GM12874 (cell line): ENCODE measurements at regions not wholly inside any gene's neighbourhood (a gene's known extent, or its start where the extent isn't known, plus 50 kb on each side); places are given as distances from the start of the nearest gene placed in this dataset.

Experiments used
- TF ChIP-seq, protein P1 (sequence below): IDR thresholded peaks from 2 replicates; pipeline ENCODE4 v1.5.1; 2011; ENCODE audit warnings: low read depth, mild to moderate bottlenecking, control low read depth, low read length, moderate library complexity; ENCODE audit not compliant: insufficient read depth

DNA sequence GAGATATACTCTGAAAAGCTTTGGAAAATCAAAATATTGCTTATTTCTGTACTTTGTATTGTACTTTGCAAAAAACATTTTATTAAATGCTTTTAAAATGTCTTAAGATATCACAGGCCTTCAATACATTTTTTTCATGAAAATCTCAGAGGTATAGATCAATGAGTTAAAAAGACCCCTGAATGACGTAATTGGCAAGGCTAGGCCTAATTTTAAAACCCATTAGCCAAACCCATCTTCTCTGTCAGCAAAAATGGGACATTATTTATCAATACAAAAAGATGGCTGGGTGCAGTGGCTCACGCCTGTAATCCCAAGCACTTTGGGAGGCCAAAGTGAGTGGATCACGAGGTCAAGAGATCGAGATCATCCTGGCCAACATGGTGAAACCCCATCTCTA is 84.8 kb upstream of the PAK5 start:
- TF ChIP-seq, protein P1, sequence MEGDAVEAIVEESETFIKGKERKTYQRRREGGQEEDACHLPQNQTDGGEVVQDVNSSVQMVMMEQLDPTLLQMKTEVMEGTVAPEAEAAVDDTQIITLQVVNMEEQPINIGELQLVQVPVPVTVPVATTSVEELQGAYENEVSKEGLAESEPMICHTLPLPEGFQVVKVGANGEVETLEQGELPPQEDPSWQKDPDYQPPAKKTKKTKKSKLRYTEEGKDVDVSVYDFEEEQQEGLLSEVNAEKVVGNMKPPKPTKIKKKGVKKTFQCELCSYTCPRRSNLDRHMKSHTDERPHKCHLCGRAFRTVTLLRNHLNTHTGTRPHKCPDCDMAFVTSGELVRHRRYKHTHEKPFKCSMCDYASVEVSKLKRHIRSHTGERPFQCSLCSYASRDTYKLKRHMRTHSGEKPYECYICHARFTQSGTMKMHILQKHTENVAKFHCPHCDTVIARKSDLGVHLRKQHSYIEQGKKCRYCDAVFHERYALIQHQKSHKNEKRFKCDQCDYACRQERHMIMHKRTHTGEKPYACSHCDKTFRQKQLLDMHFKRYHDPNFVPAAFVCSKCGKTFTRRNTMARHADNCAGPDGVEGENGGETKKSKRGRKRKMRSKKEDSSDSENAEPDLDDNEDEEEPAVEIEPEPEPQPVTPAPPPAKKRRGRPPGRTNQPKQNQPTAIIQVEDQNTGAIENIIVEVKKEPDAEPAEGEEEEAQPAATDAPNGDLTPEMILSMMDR: no peak

DNA sequence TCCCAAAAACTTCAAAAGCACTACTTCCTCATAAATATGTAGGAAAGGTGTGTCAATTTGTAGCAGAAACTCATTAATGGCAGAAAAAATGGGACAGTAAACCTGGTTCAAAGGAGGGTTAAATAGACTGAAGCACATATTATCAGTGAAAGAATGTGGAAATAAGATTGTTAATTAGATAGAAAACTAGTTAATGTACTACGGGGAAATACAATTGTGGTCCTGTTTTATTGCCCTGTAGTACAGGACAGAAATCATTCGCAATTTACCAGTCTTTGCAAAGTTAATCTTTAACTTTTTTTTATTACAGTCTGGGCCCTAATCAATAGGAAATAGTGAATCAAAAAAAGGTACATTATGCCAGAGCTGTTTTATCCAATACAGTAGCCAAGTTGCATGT is 82.0 kb upstream of the PAK5 start:
- TF ChIP-seq, protein P1: no peak

DNA sequence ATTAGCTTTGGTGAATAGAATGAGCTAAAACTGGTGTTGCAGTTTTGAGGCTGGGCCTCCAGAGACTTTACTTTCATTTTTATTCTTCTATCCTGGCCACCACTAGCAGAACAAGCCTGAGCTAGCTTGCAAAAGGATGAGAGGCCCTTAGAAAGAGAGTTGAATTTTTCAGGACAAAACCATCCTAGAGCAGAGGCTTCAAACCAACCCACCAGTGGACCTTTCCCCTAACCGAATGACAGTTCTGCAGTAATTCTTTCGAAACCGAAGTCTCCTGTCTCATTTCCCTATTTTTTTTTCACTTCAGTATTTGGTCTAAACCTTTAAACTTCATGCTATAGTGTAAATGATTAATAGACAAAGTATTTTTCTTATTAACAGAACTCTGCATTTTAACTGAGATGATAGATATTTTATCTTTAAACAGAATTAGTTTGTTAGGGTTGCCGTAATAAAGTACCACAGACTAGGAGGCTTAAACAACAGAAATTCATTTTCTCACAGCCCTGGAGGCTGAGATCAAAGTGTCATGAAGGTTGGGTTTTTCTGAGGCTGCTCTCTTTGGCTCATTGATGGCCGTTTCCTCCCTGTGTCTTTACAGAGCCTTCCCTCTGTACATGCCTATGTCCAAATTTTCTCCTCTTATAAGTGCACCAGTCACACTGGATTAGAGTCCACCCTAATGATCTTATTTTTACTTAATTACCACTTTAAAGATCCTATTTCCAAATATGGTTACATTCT is 80.6 kb upstream of the PAK5 start:
- TF ChIP-seq, protein P1: no peak

DNA sequence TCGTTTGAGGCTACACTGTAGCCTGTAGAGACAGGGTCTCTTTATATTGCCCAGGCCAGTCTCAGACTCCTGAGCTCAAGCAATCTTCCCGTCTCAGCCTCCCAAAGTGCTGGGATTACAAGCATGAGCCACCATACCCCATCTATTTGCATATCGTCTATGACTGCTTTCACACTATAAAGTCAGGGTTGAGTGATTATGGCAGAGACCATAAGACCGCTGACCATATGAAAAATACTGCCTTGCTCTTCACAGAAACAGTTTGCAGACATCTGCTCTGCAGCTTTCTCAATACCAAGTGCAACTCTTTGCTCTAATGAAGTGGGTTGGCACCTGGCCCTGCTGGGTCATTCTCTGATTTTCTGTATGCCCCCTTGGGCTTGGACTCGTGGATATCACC is 79.5 kb upstream of the PAK5 start:
- TF ChIP-seq, protein P1: no peak

DNA sequence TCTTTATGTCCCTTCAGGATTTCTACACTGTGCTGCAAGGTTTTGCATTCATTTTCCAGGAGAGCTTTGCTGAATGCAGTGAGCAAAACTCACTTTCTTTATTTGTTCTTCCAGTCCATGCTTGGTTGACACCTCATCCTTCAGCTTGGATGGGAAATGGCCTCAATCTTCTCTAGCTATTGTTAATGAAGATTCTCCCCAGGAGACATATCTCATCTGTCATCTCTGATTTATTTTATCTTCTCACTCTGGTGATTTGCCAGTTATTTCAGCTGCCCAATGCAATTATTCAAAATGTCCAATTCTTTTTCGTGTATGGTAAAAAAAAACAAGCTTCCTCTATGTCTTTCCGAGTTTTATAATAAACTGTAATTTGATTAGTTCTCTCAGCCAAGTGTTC is 77.9 kb upstream of the PAK5 start:
- TF ChIP-seq, protein P1: no peak

DNA sequence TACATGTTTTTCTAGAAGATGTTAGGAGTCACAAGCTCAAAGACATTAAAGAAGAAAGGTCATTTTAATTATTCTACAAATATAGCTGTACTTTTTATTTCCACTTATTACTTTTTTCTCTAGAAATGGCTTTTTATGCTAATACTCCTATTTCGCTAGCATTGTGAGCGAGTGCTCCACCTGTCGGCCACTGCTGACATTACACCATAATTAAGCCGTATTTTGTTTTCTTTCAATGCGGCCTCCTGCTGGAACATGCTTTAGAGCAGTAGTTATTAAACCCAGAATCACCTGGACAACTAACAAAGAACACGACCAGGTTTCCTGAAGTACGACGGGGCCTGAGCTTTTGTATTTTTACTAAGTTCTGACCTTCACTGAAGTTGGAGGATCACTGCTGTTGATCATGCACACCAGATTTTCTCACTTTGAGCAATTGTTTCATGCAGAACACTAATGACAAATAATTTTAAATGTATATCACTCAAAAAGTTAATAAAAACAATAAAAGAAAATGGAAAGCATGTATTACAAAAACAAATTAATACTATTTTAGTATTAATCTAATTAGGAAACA is 74.1 kb upstream of the PAK5 start:
- TF ChIP-seq, protein P1: peak; percentile 64; the same call in 1 of the 2 replicates

DNA sequence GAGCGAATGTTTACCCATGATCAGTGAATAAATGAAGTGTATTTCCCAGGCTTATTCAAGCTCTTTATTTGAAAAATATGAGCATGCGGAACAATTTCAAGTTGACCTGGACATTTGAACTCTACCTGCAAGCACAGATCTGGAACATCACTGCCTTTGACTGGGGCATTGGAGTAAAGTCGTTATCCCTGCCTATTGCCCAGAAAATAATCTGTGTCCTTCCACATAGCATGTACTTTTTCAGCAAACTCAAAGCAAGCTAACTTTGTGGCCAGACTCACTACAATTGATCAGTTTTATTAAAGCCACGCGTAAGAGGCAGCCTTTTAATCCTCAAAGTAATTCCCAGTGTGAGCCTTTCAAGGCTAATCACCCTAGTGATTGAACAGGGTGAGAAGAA is 73.4 kb upstream of the PAK5 start:
- TF ChIP-seq, protein P1: no peak
